A673 (cell line): ENCODE measurements at regions not wholly inside any gene's neighbourhood (a gene's known extent, or its start where the extent isn't known, plus 50 kb on each side); places are given as distances from the start of the nearest gene placed in this dataset.

Source experiments
- EZH2 ChIP-seq: fragments of 200-600 bp; sonication (generic); IDR thresholded peaks from 2 replicates; pipeline ENCODE4 v1.6.1; 2017; ENCODE audit warnings: borderline replicate concordance, low read depth, mild to moderate bottlenecking, mixed read lengths, antibody characterized with exemption, low read length; ENCODE audit not compliant: poor library complexity, severe bottlenecking
- TF ChIP-seq, protein P1 (sequence below): fragments of 300-800, 200-600 bp; sonication (generic); conservative IDR thresholded peaks from 2 replicates; pipeline ENCODE4 v1.5.1; 2017; ENCODE audit warnings: low read depth, mild to moderate bottlenecking, antibody characterized with exemption, low read length, moderate library complexity, mixed read lengths

DNA sequence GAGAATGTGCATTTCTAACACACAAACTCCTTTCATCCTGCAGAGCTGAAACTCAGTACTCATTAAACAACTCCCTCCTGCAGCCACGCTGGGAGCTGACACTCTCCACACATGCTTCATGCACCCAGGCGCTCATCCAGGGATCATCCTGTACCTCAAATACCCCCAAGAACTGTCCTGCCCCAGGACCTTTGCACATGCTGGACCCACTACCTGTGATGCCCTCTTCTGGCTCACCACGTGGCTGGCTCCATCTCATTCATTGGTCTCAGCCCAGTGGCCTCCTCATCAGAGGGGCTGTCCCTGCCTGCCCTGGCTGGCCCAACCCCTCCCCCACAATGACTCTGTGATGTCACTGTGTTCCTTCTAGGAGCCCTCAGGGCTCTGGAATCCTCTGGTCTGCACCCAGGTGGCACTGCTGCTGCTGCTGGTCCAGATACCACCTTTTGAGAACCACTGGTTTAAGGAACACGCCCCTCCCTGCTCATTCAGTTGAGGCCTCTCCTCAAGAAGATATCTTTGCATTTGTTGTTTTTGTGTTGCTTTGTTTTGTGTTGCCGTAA lies 160.9 kb upstream of the FOXF1 start:
- TF ChIP-seq, protein P1, sequence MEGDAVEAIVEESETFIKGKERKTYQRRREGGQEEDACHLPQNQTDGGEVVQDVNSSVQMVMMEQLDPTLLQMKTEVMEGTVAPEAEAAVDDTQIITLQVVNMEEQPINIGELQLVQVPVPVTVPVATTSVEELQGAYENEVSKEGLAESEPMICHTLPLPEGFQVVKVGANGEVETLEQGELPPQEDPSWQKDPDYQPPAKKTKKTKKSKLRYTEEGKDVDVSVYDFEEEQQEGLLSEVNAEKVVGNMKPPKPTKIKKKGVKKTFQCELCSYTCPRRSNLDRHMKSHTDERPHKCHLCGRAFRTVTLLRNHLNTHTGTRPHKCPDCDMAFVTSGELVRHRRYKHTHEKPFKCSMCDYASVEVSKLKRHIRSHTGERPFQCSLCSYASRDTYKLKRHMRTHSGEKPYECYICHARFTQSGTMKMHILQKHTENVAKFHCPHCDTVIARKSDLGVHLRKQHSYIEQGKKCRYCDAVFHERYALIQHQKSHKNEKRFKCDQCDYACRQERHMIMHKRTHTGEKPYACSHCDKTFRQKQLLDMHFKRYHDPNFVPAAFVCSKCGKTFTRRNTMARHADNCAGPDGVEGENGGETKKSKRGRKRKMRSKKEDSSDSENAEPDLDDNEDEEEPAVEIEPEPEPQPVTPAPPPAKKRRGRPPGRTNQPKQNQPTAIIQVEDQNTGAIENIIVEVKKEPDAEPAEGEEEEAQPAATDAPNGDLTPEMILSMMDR = no peak
- TF ChIP-seq EZH2 = no peak
